Kidney (tissue), 13 donors: ENCODE measurements at regions not wholly inside any gene's neighbourhood (a gene's known extent, or its start where the extent isn't known, plus 50 kb on each side); places are given as distances from the start of the nearest gene placed in this dataset.

ENCODE experiments used
- DNase-seq, 5 donors: peaks; one replicate each; pipeline ENCODE4 v3.0.0-alpha.2; 2013 to 2020
- FAIRE-seq: peaks from 2 replicates; lab custom pipeline; 2012; peaks lifted over from hg19 to GRCh38; lab: Jason Lieb, UNC
- H3K27ac ChIP-seq, 2 donors: one replicate each; pipeline ENCODE4 v1.7.0; 2013; ENCODE audit warnings: low read depth in 2 of 2, low read length in 2 of 2, inconsistent platforms in 1 of 2
- H3K27me3 ChIP-seq: one replicate; pipeline ENCODE4 v1.7.1; 2013; ENCODE audit warnings: low read length, inconsistent platforms; ENCODE audit not compliant: control insufficient read depth, insufficient read depth
- H3K36me3 ChIP-seq, 3 donors: one replicate each; pipeline versions ENCODE4 v1.7.0 to v1.7.1; 2013; ENCODE audit warnings: low read length in 3 of 3, control low read depth in 1 of 3, inconsistent platforms in 1 of 3; ENCODE audit not compliant: insufficient read depth in 3 of 3, control insufficient read depth in 2 of 3
- H3K4me1 ChIP-seq, 3 donors: one replicate each; pipeline versions ENCODE4 v1.7.0 to v1.7.1; 2013; ENCODE audit warnings: low read length in 3 of 3, inconsistent platforms in 1 of 3, low read depth in 1 of 3; ENCODE audit not compliant: control insufficient read depth in 2 of 3, insufficient read depth in 2 of 3
- H3K4me3 ChIP-seq, 3 donors: one replicate each; pipeline versions ENCODE4 v1.7.0 to v1.8.1; 2013; ENCODE audit warnings: low read length in 3 of 3, control low read depth in 1 of 3, inconsistent platforms in 1 of 3
- H3K9ac ChIP-seq, 3 donors: one replicate each; pipeline versions ENCODE4 v1.7.0 to v1.7.1; 2013; ENCODE audit warnings: low read length in 3 of 3, control low read depth in 1 of 3, inconsistent platforms in 1 of 3
- H3K9me3 ChIP-seq, 3 donors: one replicate each; pipeline versions ENCODE4 v1.7.0 to v1.7.1; 2013; ENCODE audit warnings: low read length in 3 of 3, control low read depth in 1 of 3, inconsistent platforms in 1 of 3; ENCODE audit not compliant: control insufficient read depth in 2 of 3, insufficient read depth in 1 of 3
- intact Hi-C: fragments of 100-400 bp; cut with DNase I; formaldehyde crosslinking; loops from one replicate; pipeline ENCODE4 v1.11.1; 2022
- TF ChIP-seq, protein P1 (sequence below): IDR thresholded peaks from 3 replicates; pipeline ENCODE4 v1.5.1; 2012; ENCODE audit warnings: mild to moderate bottlenecking, moderate library complexity, borderline replicate concordance; ENCODE audit not compliant: insufficient read depth; ENCODE audit errors: extremely low read depth
- donor health status: control.
- donor health status: control.
- donor health status: control.
- donor health status: control.
- donor health status: control.
- donor health status: DM: yes; HTN: yes; CAD: no.
- donor health status: Normal renal cell carcinoma (clear cell type).

DNA sequence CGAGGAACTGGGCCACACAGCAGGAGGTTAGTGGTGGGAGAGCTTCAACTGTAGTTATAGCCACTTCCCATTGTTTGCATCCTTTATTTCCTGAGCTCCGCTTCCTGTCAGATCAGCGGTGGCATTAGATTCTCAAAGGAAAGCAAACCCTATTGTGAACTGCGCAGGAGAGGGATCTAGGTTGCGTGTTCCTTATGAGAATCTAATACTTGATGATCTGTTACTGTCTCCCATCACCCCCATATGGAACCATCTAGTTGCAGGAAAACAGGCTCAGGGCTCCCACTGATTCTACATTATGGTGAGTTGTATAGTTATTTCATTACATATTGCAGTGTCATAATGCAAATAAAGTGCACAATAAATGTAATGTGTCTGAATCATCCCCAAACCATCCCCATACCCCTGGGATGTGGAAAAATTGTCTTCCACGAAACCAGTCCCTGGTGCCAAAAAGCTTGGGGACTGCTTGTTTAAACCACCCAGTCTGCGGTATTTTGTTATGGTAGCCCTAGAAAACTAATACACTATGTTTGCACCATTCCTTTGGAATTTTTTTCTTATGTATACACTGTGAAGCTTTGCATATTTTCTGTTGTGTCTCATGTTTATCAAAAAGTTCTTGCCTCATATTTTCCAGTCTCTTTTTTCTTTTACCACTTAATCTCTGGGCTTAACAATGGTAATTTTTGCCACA lies 136.6 kb upstream of the IVNS1ABP start:
- Histone ChIP-seq H3K9me3 (no peaks in the 10 kb centered on the region), H3K4me1 (peaks cover 0 to 3% (median 0%) of the 10 kb centered on the region in 3 donors), H3K4me3 (no peak overlapping the region), H3K9ac (no peak overlapping the region), H3K27me3 (no peaks in the 10 kb centered on the region), H3K36me3 (no peaks in the 10 kb centered on the region), H3K27ac (no peak overlapping the region)
- intact Hi-C loops: no loop called here
- FAIRE-seq: no peak
- no peak for DNase-seq
- TF ChIP-seq, protein P1, sequence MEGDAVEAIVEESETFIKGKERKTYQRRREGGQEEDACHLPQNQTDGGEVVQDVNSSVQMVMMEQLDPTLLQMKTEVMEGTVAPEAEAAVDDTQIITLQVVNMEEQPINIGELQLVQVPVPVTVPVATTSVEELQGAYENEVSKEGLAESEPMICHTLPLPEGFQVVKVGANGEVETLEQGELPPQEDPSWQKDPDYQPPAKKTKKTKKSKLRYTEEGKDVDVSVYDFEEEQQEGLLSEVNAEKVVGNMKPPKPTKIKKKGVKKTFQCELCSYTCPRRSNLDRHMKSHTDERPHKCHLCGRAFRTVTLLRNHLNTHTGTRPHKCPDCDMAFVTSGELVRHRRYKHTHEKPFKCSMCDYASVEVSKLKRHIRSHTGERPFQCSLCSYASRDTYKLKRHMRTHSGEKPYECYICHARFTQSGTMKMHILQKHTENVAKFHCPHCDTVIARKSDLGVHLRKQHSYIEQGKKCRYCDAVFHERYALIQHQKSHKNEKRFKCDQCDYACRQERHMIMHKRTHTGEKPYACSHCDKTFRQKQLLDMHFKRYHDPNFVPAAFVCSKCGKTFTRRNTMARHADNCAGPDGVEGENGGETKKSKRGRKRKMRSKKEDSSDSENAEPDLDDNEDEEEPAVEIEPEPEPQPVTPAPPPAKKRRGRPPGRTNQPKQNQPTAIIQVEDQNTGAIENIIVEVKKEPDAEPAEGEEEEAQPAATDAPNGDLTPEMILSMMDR: no peak

DNA sequence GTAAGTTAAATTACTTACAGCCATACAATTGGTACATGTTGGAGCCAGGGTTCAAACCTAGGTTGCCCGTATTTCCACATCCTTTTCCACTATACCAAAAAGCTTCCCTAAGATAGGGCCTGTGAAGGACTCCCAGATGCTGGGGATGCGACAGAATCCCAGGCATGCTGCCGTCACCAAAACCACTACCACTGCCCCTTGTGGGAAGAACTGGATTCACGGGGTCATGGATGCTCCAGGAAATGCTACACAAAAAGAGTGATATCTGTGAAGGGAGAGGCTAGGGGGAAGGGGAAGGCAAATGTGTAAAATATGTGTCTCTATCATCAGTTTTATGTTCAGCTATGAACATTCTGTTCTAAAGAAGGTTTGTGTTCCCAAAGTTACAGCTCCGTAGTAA lies 133.9 kb upstream of the IVNS1ABP start:
- H3K27me3 ChIP-seq: no peaks in the 10 kb centered on the region
- H3K4me1 ChIP-seq: no peaks in the 10 kb centered on the region
- no peak overlapping the region for H3K4me3 ChIP-seq
- no peaks in the 10 kb centered on the region for H3K9me3 ChIP-seq
- no peak overlapping the region for H3K27ac ChIP-seq
- intact Hi-C loops: no loop called here
- no peaks in the 10 kb centered on the region for H3K36me3 ChIP-seq
- FAIRE-seq (no peak), DNase-seq (no peak)
- TF ChIP-seq, protein P1: no peak
- H3K9ac ChIP-seq: no peak overlapping the region

DNA sequence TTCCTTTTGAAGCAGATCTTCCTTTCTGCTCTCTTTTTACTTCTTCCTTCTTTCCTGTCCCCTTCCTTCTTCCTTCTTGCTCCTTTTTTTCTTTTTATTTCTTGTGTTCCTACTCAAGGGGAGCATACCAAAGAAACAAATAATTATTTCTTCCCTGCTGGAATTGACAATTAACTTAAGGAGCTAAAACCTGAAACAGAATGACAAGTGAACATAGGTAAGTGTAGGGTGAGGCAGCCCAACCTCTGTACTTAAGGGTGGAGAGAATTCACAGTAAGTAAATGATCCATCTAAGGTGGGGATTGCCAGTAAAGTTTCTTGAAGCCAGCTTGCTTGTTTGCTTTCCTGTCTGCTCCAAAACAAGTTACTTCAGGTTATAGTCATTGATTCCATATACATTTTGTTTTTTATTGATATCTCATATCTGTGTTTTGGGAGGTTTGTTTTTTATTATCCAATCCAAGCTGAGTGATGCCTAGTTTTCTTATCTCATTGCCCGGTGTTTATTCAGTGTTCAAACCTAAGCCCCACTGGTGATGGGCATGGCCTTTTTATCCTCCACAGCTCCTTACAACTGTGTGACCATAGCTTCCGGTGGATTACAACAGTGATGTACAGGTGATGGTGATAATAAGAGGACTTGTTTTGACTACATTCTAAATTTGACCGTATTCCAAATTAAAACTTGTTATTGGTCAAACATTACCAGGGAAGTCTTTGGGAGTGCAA lies 133.2 kb upstream of the IVNS1ABP start:
- Histone ChIP-seq H3K27ac (no peak overlapping the region), H3K9ac (no peak overlapping the region), H3K27me3 (no peaks in the 10 kb centered on the region), H3K4me3 (no peak overlapping the region), H3K9me3 (no peaks in the 10 kb centered on the region), H3K36me3 (no peaks in the 10 kb centered on the region), H3K4me1 (no peaks in the 10 kb centered on the region)
- no peak for FAIRE-seq
- no peak for DNase-seq
- TF ChIP-seq, protein P1: no peak
- intact Hi-C loops: no loop called here
